Left lung (tissue), 4 donors: ENCODE measurements at regions not wholly inside any gene's neighbourhood (a gene's known extent, or its start where the extent isn't known, plus 50 kb on each side); places are given as distances from the start of the nearest gene placed in this dataset.
A peak's percentile ranks its signal among the peaks of the same experiment; 100 is the strongest.

Experiments
- ATAC-seq: fragments of 200-7000 bp; cut with Tn5 transposase; one replicate; pipeline ENCODE4 v1.9.1; 2020; ENCODE audit warnings: moderate library complexity
- DNase-seq, 4 donors: peaks; one replicate each; pipeline ENCODE4 v3.0.0-alpha.2; 2013 to 2020
- H3K27ac ChIP-seq, 2 donors: fragments of 200-600 bp; sonication (generic) in 1 of 2; one replicate each; pipeline versions ENCODE4 v1.5.0 to v1.8.0; 2020 to 2021
- H3K27me3 ChIP-seq, 2 donors: fragments of 200-600 bp; sonication (generic) in 1 of 2; one replicate each; pipeline versions ENCODE4 v1.5.0 to v1.8.0; 2020 to 2021
- H3K36me3 ChIP-seq, 2 donors: fragments of 200-600 bp; sonication (generic) in 1 of 2; one replicate each; pipeline versions ENCODE4 v1.5.0 to v1.8.0; 2020 to 2021
- H3K4me1 ChIP-seq, 2 donors: fragments of 200-600 bp; one replicate each; pipeline ENCODE4 v1.8.0; 2021
- H3K4me3 ChIP-seq, 2 donors: fragments of 200-600 bp; sonication (generic) in 1 of 2; one replicate each; pipeline versions ENCODE4 v1.5.0 to v1.8.0; 2020 to 2021; ENCODE audit warnings: mild to moderate bottlenecking in 1 of 2
- H3K9me3 ChIP-seq, 2 donors: fragments of 200-600 bp; sonication (generic) in 1 of 2; one replicate each; pipeline versions ENCODE4 v1.5.0 to v1.8.0; 2020 to 2021
- intact Hi-C, 2 donors: fragments of 100-400 bp; cut with DNase I; formaldehyde crosslinking; loops; one replicate each; pipeline versions ENCODE4 v1.11.2 to v1.14.2; 2022
- TF ChIP-seq, protein P1 (sequence below), 2 donors: fragments of 200-600 bp; sonication (generic) in 1 of 2; IDR thresholded peaks; one replicate each; pipeline versions ENCODE4 v1.5.0 to v1.8.0; 2021; ENCODE audit warnings: antibody characterized with exemption in 2 of 2
- donor health status: DM: no; HTN: yes; CAD: no.
- donor health status: DM: no; HTN: no; CAD: no.

DNA sequence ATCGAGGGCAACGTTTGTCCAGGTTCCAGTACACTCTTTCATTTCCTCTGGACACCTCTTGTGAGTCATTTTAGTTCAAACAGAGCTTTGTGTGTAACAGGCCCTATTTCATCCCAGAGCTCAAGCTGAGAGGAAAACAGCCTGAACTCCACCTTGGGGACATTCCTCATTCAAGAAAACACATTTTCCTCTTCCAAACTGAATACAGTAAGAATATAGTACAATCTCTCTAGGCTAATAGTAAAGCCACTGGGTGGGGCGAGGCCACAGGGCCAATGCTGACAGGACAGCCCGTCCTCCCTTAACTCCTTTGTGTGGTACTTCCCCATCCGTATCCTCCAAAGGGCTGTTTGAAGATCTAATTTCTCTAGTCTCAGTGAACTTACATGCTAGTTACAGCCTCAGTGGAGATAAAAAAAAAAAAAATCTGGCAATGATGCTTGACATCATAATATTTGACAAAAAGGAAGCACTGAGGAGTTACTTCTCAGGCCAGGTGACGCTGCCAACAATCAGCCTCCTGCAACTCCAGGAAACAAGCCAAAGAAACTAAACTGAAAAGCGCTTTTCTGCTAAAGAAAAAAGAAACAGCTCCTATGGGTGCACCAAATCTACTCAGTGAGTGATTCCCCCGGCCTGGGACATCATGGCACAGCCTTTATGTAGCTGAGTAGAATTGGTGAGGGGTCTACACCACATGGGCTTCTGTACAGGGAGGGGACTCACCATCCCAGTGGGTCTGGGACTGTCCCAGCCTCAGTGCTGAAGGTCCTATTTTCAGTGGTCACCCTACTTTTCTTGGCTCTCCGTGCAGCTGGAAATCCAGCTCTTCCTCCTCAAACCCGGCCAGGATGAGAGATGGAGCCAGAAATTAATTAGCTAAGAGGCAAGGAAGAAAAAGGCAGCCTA is 238.2 kb upstream of the NEBL start:
- Histone ChIP-seq H3K36me3 (no peaks in the 10 kb centered on the region), H3K27me3 (no peaks in the 10 kb centered on the region), H3K4me3 (no peak overlapping the region), H3K4me1 (peaks cover 0 to 3% of the 10 kb centered on the region in 2 donors), H3K27ac (peak overlapping the region in 1 of 2 donors; percentile 37), H3K9me3 (no peaks in the 10 kb centered on the region)
- intact Hi-C loops, result no loop called here
- TF ChIP-seq, protein P1, sequence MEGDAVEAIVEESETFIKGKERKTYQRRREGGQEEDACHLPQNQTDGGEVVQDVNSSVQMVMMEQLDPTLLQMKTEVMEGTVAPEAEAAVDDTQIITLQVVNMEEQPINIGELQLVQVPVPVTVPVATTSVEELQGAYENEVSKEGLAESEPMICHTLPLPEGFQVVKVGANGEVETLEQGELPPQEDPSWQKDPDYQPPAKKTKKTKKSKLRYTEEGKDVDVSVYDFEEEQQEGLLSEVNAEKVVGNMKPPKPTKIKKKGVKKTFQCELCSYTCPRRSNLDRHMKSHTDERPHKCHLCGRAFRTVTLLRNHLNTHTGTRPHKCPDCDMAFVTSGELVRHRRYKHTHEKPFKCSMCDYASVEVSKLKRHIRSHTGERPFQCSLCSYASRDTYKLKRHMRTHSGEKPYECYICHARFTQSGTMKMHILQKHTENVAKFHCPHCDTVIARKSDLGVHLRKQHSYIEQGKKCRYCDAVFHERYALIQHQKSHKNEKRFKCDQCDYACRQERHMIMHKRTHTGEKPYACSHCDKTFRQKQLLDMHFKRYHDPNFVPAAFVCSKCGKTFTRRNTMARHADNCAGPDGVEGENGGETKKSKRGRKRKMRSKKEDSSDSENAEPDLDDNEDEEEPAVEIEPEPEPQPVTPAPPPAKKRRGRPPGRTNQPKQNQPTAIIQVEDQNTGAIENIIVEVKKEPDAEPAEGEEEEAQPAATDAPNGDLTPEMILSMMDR (IDR thresholded peaks at IDR 0.05), result no peak
- DNase-seq, result no peak
- ATAC-seq, result peak; percentile 91

DNA sequence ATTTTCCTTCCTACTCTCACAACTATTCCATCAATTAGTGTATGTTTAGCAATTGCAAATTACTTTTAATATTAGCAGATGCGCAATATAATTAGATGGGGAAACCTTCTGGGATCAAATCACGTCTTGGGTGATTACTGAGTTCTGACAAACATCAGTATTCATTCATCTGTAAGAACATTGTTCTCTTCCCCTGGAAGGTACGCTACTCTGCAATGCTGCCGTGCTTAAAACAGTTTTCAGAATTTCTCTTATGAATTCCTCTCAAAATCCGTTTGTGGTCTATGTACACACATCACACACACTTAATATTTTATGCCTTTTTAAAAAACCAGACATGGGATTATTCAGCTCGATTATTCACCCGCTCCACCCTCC is 237.5 kb upstream of the NEBL start:
- Histone ChIP-seq H3K36me3 (no peaks in the 10 kb centered on the region), H3K9me3 (no peaks in the 10 kb centered on the region), H3K27ac (no peak overlapping the region), H3K4me1 (peaks cover 0 to 3% of the 10 kb centered on the region in 2 donors), H3K4me3 (no peak overlapping the region), H3K27me3 (no peaks in the 10 kb centered on the region)
- TF ChIP-seq, protein P1 (IDR thresholded peaks at IDR 0.05), result no peak
- ATAC-seq (no peak), DNase-seq (no peak)
- intact Hi-C loops, result no loop called here

DNA sequence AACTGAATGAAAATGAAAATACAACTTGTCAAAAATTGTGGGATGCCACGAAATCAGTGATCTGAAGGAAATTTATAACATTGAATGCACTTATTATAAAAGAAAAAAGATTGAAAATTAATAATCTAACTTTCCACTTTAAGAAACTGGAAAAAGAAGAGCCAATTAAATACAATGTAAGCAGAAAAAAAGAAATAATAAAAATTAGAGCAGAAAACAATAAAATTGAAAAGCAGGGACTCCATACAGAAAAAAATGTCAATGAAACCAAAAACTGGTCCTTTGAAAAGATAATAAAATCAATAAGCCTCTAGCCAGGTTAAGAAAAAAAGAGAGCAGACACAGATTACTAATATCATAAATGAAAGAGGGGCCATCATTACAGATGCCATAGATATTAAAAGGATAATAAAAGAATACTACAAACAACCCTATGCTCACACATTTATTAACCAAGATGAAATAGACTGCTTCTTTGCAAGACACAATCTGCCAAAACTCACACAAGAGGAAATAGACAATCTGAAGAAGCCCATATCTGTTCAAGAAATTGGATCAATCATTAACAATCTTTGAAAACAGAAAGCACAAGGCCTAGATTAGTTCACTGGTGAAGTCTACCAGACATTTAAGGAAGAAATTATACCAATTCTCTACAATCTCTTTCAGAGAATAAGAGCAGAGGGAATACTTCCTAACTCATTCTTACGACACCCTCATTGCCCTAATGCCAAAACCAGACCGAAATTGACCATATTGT is 233.8 kb upstream of the NEBL start:
- DNase-seq (no peak), ATAC-seq (no peak)
- Histone ChIP-seq H3K27ac (no peak overlapping the region), H3K27me3 (no peaks in the 10 kb centered on the region), H3K4me3 (no peak overlapping the region), H3K9me3 (no peaks in the 10 kb centered on the region), H3K36me3 (no peaks in the 10 kb centered on the region), H3K4me1 (peaks cover 0 to 3% of the 10 kb centered on the region in 2 donors)
- intact Hi-C loops, result no loop called here
- TF ChIP-seq, protein P1 (IDR thresholded peaks at IDR 0.05), result no peak

DNA sequence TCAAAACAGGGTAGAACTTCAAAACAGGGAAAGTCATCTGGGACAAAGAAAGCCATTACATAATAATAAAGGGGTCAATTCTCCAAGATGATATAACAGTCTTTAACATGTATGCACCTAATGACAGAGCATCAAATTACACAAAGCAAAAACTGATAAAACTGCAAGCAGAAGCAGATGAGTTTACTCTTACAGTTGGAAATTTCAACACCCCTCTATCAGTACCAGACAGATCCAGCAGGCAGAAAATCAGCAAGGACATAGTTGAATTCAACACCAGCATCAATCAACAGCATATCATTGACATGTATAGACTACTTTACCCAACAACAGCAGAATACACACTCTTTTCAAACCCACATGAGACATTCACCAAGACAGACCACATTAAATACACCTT is 233.0 kb upstream of the NEBL start:
- H3K4me3 ChIP-seq, result no peak overlapping the region
- intact Hi-C loops, result no loop called here
- H3K9me3 ChIP-seq, result no peaks in the 10 kb centered on the region
- no peak overlapping the region for H3K27ac ChIP-seq
- H3K4me1 ChIP-seq, result peaks cover 0 to 1% of the 10 kb centered on the region in 2 donors
- TF ChIP-seq, protein P1 (IDR thresholded peaks at IDR 0.05), result no peak
- DNase-seq, result no peak
- ATAC-seq, result no peak
- no peaks in the 10 kb centered on the region for H3K36me3 ChIP-seq
- no peaks in the 10 kb centered on the region for H3K27me3 ChIP-seq
